HG03039 (cell line): ENCODE measurements at regions not wholly inside any gene's neighbourhood (a gene's known extent, or its start where the extent isn't known, plus 50 kb on each side); places are given as distances from the start of the nearest gene placed in this dataset.

Experiments used
- ATAC-seq: cut with Tn5 transposase; IDR thresholded peaks from one replicate; pipeline ENCODE4 v1.9.1; 2021; ENCODE audit warnings: mild to moderate bottlenecking, moderate library complexity; ENCODE audit not compliant: unreplicated experiment

GRCh38 chr21:28671549-28672195 is 321.0 kb downstream of the LTN1 start:
- ATAC-seq: no peak

DNA sequence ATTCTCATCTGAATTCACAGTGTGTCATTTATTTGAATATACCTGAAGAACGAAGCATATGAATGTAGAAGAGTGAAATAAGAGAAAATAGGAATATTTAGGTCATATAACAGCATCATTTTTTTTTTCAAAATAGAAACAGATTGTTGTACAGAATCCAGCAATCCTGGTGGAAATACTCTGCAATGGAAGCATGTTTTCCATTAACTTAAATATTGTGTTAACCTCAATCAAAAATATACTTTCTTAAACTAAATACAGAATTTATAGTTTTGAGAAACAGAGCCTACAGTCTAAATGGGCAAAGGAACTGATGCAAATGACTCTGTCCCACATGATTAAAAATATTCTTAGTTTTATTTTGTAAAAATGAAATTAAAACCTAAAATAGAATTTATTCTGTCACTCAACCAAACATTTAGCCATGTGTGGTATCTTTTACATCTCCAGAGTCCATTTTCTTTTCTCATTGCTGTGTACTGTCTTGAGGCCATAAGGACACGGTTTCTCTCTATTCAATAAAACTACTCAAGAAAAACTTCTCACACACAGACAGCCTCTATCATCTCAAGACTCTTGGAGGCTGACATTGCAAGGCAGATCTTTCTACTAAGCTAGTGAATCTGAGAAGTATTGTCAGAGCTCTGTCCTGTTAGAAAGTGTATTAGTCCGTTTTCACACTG is 322.6 kb downstream of the LTN1 start:
- no peak for ATAC-seq

GRCh38 chr21:28669321-28669720 is 323.4 kb downstream of the LTN1 start:
- ATAC-seq: no peak

- ATAC-seq: no peak
Measured at GRCh38 chr21:28663754-28664153, 328.9 kb downstream of the LTN1 start.

DNA sequence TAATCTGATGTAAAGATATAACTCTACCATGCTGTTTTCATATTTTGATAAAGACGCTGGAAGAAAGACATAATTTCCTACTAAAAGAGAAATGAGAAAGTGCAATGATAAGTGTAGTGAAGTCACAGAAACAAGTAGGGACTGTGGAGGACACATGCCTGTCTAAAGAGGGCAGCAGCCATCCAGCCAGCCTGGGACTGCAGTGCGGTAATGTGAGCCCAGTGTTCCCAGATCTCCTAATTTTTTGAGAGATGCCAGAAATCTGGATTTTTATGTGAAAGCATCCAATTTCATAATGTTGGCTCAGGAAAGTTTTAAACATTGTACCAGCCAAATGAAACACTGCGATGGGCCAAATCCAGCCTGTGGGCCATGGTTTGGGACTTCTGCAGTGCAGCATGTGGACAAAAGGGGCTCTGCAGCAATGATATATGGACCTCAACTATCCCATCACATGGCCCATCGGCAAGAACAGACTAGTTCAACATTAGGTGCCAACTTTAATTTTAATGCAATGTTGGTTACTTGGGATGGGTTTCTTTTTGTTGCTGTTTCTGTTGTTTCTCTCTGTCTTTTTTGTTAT is 329.5 kb downstream of the LTN1 start:
- ATAC-seq: no peak

- no peak for ATAC-seq
Measured at GRCh38 chr21:28657566-28657965, 335.1 kb downstream of the LTN1 start.

- ATAC-seq: no peak
Measured at GRCh38 chr21:28655471-28655870, 337.2 kb downstream of the LTN1 start.

GRCh38 chr21:28654406-28654805 is 338.3 kb downstream of the LTN1 start:
- no peak for ATAC-seq

- ATAC-seq: no peak
Measured at GRCh38 chr21:28644762-28645161, 347.9 kb downstream of the LTN1 start.

DNA sequence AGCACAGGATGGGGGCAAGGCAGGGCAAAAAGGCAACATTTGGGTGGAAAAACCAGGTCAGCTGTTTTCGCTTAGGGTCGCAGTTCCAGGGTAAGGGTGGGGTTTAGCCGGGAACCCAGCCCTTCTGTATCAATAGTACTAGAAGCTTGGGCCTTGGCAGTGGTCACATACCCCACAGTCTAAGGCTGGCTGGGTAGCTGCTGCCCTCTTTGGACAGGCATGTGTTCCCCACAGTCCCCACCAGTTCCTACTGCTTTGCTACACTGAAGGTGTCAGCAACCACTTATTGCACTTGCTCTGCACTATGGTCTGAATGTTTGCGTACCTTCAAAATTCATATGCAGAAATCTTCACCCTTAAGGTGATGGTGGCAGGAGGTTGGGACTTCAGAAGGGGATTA is 349.8 kb downstream of the LTN1 start:
- no peak for ATAC-seq

GRCh38 chr21:28641731-28642130 is 350.9 kb downstream of the LTN1 start:
- no peak for ATAC-seq

GRCh38 chr21:28640326-28640725 is 352.4 kb downstream of the LTN1 start:
- ATAC-seq: no peak

GRCh38 chr21:28639737-28640136 is 352.9 kb downstream of the LTN1 start:
- no peak for ATAC-seq

GRCh38 chr21:28636752-28637691 is 355.7 kb downstream of the LTN1 start:
- ATAC-seq: no peak

DNA sequence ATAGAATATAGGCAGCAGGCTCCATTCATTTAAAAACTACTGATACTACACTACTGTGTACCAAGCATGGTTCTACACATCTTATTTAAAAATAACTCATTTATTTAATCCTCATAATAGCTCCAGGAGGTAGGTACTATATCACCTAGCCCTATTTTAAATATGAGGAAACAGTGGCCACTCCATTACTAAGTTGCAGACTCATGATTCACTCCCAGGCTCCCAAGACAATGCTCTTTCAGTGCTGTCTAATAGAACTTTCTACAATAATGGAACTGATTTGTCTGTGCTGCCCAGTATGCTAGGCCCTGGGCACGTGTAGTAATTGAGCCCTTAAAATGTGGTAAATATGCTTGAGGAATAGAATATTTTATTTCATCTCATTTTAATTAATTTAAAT is 357.1 kb downstream of the LTN1 start:
- ATAC-seq: no peak

GRCh38 chr21:28633839-28634555 is 358.7 kb downstream of the LTN1 start:
- ATAC-seq: no peak

GRCh38 chr21:28632755-28633408 is 359.8 kb downstream of the LTN1 start:
- no peak for ATAC-seq

- ATAC-seq: no peak
Measured at GRCh38 chr21:28627691-28628090, 365.0 kb downstream of the LTN1 start.

GRCh38 chr21:28627261-28627660 is 365.4 kb downstream of the LTN1 start:
- ATAC-seq: no peak

DNA sequence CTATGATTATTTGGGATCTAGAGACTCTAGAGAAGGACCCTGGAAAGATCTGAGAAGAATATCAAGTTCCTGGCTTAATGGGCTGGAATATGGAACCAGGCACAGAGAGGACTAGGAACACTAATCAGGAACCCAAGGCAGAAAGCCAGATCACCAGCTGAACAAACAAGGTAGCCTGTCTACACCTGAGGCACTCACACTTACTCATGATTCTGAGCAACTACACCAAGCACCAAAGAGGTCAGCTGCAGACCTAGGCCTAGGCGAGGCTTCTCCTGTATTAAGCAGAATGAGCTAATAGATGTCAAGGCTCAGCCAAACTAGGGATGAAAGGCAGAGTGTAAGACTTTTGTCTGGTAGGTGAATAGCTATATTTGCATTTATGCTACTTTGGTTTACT is 368.1 kb downstream of the LTN1 start:
- ATAC-seq: no peak
